GM23248 (cell line): ENCODE measurements at regions not wholly inside any gene's neighbourhood (a gene's known extent, or its start where the extent isn't known, plus 50 kb on each side); places are given as distances from the start of the nearest gene placed in this dataset.

ENCODE experiments used
- EZH2 ChIP-seq: fragments of 200-600 bp; sonication (generic); IDR thresholded peaks from 2 replicates; pipeline ENCODE4 v1.6.1; 2018; ENCODE audit warnings: antibody characterized with exemption, mild to moderate bottlenecking; ENCODE audit not compliant: insufficient read depth, poor library complexity, severe bottlenecking
- EZH2phosphoT487 ChIP-seq: fragments of 200-600 bp; sonication (generic); IDR thresholded peaks from 2 replicates; pipeline ENCODE4 v1.6.1; 2018; ENCODE audit warnings: antibody characterized with exemption, moderate library complexity, mild to moderate bottlenecking, low read depth; ENCODE audit not compliant: insufficient read depth

GRCh38 chr3:177529071-177529550, 331.8 kb upstream of the TBL1XR1 start:
- TF ChIP-seq EZH2 (no peak), EZH2phosphoT487 (no peak)
